ENCODE measurements at regions not wholly inside any gene's neighbourhood (a gene's known extent, or its start where the extent isn't known, plus 50 kb on each side); places are given as distances from the start of the nearest gene placed in this dataset.

GRCh38 chr20:61170496-61171320 is 81.4 kb upstream of the CDH4 start:
- H3K36me3 ChIP-seq (replicated peaks; ENCODE audit: insufficient read depth, low read length): no peaks in the 10 kb centered on the region
- H3K9ac ChIP-seq (ENCODE audit: low read length): no peak overlapping the region
- H3K27ac ChIP-seq (ENCODE audit: low read length): no peak overlapping the region
- no peaks in the 10 kb centered on the region for H4K20me1 ChIP-seq (ENCODE audit: insufficient read depth, low read length)
- H3K9me3 ChIP-seq (replicated peaks; ENCODE audit: insufficient read depth, low read length): no peaks in the 10 kb centered on the region
- H3K79me2 ChIP-seq (ENCODE audit: low read length): no peaks in the 10 kb centered on the region
- H3K4me2 ChIP-seq (ENCODE audit: low read depth, low read length): no peak overlapping the region
- H3K27me3 ChIP-seq (replicated peaks; ENCODE audit: insufficient read depth, low read length): no peaks in the 10 kb centered on the region
- no peak for TF ChIP-seq EZH2phosphoT487 (IDR thresholded peaks at IDR 0.05; ENCODE audit: low read length)
- no peak for TF ChIP-seq EZH2 (optimal IDR thresholded peaks at IDR 0.05; ENCODE audit: low read depth, low read length)
- TF ChIP-seq CTCF (IDR thresholded peaks at IDR 0.05; ENCODE audit: low read length): no peak
- no peaks in the 10 kb centered on the region for H3K4me1 ChIP-seq (ENCODE audit: low read length)
- DNase-seq: no peak
- H2AFZ ChIP-seq (ENCODE audit: low read length): no peak overlapping the region
- no peaks in the 10 kb centered on the region for H3F3A ChIP-seq (ENCODE audit: insufficient read depth, low read length)
- H3K9me2 ChIP-seq (replicated peaks; ENCODE audit: insufficient read depth, low read length): no peaks in the 10 kb centered on the region
- H3K4me3 ChIP-seq (ENCODE audit: low read length): no peak overlapping the region

- no peak for TF ChIP-seq EZH2phosphoT487 (IDR thresholded peaks at IDR 0.05; ENCODE audit: low read length)
- no peak for TF ChIP-seq EZH2 (optimal IDR thresholded peaks at IDR 0.05; ENCODE audit: low read depth, low read length)
- no peak for TF ChIP-seq CTCF (IDR thresholded peaks at IDR 0.05; ENCODE audit: low read length)
- Histone ChIP-seq H3K9ac (ENCODE audit: low read length) (no peak overlapping the region), H3K9me2 (replicated peaks; ENCODE audit: insufficient read depth, low read length) (no peaks in the 10 kb centered on the region), H3K27ac (ENCODE audit: low read length) (no peak overlapping the region), H2AFZ (ENCODE audit: low read length) (no peak overlapping the region), H3F3A (ENCODE audit: insufficient read depth, low read length) (no peaks in the 10 kb centered on the region), H3K9me3 (replicated peaks; ENCODE audit: insufficient read depth, low read length) (no peaks in the 10 kb centered on the region), H3K4me1 (ENCODE audit: low read length) (no peaks in the 10 kb centered on the region), H3K4me3 (ENCODE audit: low read length) (no peak overlapping the region), H3K79me2 (ENCODE audit: low read length) (no peaks in the 10 kb centered on the region), H3K4me2 (ENCODE audit: low read depth, low read length) (no peak overlapping the region), H3K36me3 (replicated peaks; ENCODE audit: insufficient read depth, low read length) (no peaks in the 10 kb centered on the region), H4K20me1 (ENCODE audit: insufficient read depth, low read length) (no peaks in the 10 kb centered on the region), H3K27me3 (replicated peaks; ENCODE audit: insufficient read depth, low read length) (0 out of 2 replicates have a peak, but pooled peaks cover 5% of the 10 kb centered on the region)
- no peak for DNase-seq
These were observed 78.8 kb upstream of the CDH4 start for GRCh38 chr20:61173267-61173666.

GRCh38 chr20:61173961-61174725 is 77.9 kb upstream of the CDH4 start:
- Histone ChIP-seq H3K9me2 (replicated peaks; ENCODE audit: insufficient read depth, low read length) (no peaks in the 10 kb centered on the region), H3K4me1 (ENCODE audit: low read length) (no peaks in the 10 kb centered on the region), H3K4me2 (ENCODE audit: low read depth, low read length) (no peak overlapping the region), H3K9me3 (replicated peaks; ENCODE audit: insufficient read depth, low read length) (no peaks in the 10 kb centered on the region), H3K36me3 (replicated peaks; ENCODE audit: insufficient read depth, low read length) (no peaks in the 10 kb centered on the region), H3K79me2 (ENCODE audit: low read length) (no peaks in the 10 kb centered on the region), H4K20me1 (ENCODE audit: insufficient read depth, low read length) (no peaks in the 10 kb centered on the region), H3K27ac (ENCODE audit: low read length) (no peak overlapping the region), H3K9ac (ENCODE audit: low read length) (no peak overlapping the region), H3K4me3 (ENCODE audit: low read length) (no peak overlapping the region), H3K27me3 (replicated peaks; ENCODE audit: insufficient read depth, low read length) (0 out of 2 replicates have a peak, but pooled peaks cover 8% of the 10 kb centered on the region), H2AFZ (ENCODE audit: low read length) (no peak overlapping the region), H3F3A (ENCODE audit: insufficient read depth, low read length) (no peaks in the 10 kb centered on the region)
- no peak for DNase-seq
- TF ChIP-seq EZH2phosphoT487 (IDR thresholded peaks at IDR 0.05; ENCODE audit: low read length) (no peak), CTCF (IDR thresholded peaks at IDR 0.05; ENCODE audit: low read length) (no peak)
